ENCODE measurements at regions not wholly inside any gene's neighbourhood (a gene's known extent, or its start where the extent isn't known, plus 50 kb on each side); places are given as distances from the start of the nearest gene placed in this dataset.

DNA sequence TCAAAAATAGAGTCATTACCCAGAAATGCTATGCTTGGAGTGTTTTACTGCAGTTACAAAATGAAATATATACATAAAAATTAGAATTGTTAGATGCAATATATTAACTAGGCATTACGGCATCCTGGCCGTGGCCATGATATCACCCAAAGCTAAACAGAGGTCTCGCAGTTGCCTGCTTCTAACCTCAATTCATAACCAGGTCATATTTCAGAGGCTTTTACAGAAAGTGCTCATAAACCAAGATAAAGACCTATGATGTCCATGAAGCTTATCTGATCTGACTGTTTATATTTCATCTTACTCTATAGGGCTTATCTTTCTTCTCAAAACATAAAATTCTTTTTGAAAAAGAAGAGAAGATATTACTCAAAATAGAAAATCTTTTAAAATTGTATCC, 664.5 kb upstream of the SALL1 start:
- Histone ChIP-seq H3K4me1 (ENCODE audit: insufficient read depth, low read length) (no peaks in the 10 kb centered on the region), H3K9me3 (ENCODE audit: low read depth, low read length) (no peaks in the 10 kb centered on the region), H4K20me1 (ENCODE audit: insufficient read depth, low read length) (no peaks in the 10 kb centered on the region), H3K79me2 (ENCODE audit: insufficient read depth, low read length) (no peaks in the 10 kb centered on the region), H2AFZ (ENCODE audit: low read length) (no peak overlapping the region), H3K36me3 (ENCODE audit: insufficient read depth, low read length) (no peaks in the 10 kb centered on the region), H3K4me3 (ENCODE audit: insufficient read depth, low read length) (no peak overlapping the region), H3K27ac (ENCODE audit: low read depth, low read length) (no peak overlapping the region), H3K4me2 (ENCODE audit: insufficient read depth, low read length) (no peak overlapping the region), H3K27me3 (ENCODE audit: insufficient read depth, low read length) (no peaks in the 10 kb centered on the region)
- no peak for DNase-seq (ENCODE audit: insufficient read length, low spot score, missing footprints)
- TF ChIP-seq, protein P1, sequence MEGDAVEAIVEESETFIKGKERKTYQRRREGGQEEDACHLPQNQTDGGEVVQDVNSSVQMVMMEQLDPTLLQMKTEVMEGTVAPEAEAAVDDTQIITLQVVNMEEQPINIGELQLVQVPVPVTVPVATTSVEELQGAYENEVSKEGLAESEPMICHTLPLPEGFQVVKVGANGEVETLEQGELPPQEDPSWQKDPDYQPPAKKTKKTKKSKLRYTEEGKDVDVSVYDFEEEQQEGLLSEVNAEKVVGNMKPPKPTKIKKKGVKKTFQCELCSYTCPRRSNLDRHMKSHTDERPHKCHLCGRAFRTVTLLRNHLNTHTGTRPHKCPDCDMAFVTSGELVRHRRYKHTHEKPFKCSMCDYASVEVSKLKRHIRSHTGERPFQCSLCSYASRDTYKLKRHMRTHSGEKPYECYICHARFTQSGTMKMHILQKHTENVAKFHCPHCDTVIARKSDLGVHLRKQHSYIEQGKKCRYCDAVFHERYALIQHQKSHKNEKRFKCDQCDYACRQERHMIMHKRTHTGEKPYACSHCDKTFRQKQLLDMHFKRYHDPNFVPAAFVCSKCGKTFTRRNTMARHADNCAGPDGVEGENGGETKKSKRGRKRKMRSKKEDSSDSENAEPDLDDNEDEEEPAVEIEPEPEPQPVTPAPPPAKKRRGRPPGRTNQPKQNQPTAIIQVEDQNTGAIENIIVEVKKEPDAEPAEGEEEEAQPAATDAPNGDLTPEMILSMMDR (IDR thresholded peaks at IDR 0.05; ENCODE audit: extremely low read depth, low read depth, low read length) = no peak

DNA sequence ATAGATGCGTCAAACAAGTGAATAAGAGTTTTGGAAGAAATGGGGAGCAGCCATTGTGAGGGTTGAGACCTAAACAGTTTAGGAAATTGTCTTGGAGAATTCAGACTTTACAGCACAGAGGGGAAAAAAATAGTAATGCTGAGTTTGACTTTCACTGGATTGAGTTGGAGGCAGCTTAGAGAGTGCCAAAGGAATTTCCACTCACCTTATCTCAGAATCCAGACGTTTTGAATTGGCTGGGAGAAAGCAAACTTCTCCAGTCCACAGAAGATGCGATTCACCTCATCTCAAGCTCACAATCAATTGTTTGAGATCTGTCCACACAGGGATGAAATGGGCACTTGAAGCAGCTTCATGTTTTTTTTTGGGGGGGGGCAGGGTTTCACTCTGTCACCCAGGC, 663.5 kb upstream of the SALL1 start:
- H3K79me2 ChIP-seq (ENCODE audit: insufficient read depth, low read length) = no peaks in the 10 kb centered on the region
- no peak overlapping the region for H3K27ac ChIP-seq (ENCODE audit: low read depth, low read length)
- no peaks in the 10 kb centered on the region for H3K9me3 ChIP-seq (ENCODE audit: low read depth, low read length)
- no peaks in the 10 kb centered on the region for H3K4me1 ChIP-seq (ENCODE audit: insufficient read depth, low read length)
- TF ChIP-seq, protein P1 (IDR thresholded peaks at IDR 0.05; ENCODE audit: extremely low read depth, low read depth, low read length) = no peak
- no peak overlapping the region for H3K4me2 ChIP-seq (ENCODE audit: insufficient read depth, low read length)
- no peak overlapping the region for H3K4me3 ChIP-seq (ENCODE audit: insufficient read depth, low read length)
- no peak for DNase-seq (ENCODE audit: insufficient read length, low spot score, missing footprints)
- H3K36me3 ChIP-seq (ENCODE audit: insufficient read depth, low read length) = no peaks in the 10 kb centered on the region
- no peak overlapping the region for H2AFZ ChIP-seq (ENCODE audit: low read length)
- H4K20me1 ChIP-seq (ENCODE audit: insufficient read depth, low read length) = no peaks in the 10 kb centered on the region
- no peaks in the 10 kb centered on the region for H3K27me3 ChIP-seq (ENCODE audit: insufficient read depth, low read length)

DNA sequence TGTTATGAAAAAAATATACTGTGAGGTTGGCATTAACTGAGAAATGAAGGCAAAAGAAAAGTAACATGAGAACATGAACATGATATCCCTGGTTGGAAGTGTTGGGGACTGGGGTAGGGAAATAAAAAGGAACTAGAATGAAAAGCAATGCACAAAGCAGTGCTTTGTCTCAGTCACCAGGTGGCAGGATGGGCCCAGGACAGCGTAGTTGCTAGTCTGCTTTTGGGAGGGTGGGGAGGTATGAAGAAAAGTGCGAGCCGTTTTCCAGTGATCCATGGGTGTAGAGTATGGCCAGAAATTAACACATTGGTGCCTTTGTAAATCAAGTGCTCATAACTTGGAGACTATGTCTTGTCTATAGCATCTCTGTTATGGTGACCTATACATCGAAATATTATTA, 662.5 kb upstream of the SALL1 start:
- DNase-seq (ENCODE audit: insufficient read length, low spot score, missing footprints) = no peak
- no peaks in the 10 kb centered on the region for H3K27me3 ChIP-seq (ENCODE audit: insufficient read depth, low read length)
- no peaks in the 10 kb centered on the region for H3K4me1 ChIP-seq (ENCODE audit: insufficient read depth, low read length)
- no peak overlapping the region for H2AFZ ChIP-seq (ENCODE audit: low read length)
- no peak overlapping the region for H3K27ac ChIP-seq (ENCODE audit: low read depth, low read length)
- TF ChIP-seq, protein P1 (IDR thresholded peaks at IDR 0.05; ENCODE audit: extremely low read depth, low read depth, low read length) = no peak
- H4K20me1 ChIP-seq (ENCODE audit: insufficient read depth, low read length) = no peaks in the 10 kb centered on the region
- H3K4me2 ChIP-seq (ENCODE audit: insufficient read depth, low read length) = no peak overlapping the region
- no peaks in the 10 kb centered on the region for H3K79me2 ChIP-seq (ENCODE audit: insufficient read depth, low read length)
- no peak overlapping the region for H3K4me3 ChIP-seq (ENCODE audit: insufficient read depth, low read length)
- H3K9me3 ChIP-seq (ENCODE audit: low read depth, low read length) = no peaks in the 10 kb centered on the region
- H3K36me3 ChIP-seq (ENCODE audit: insufficient read depth, low read length) = no peaks in the 10 kb centered on the region

DNA sequence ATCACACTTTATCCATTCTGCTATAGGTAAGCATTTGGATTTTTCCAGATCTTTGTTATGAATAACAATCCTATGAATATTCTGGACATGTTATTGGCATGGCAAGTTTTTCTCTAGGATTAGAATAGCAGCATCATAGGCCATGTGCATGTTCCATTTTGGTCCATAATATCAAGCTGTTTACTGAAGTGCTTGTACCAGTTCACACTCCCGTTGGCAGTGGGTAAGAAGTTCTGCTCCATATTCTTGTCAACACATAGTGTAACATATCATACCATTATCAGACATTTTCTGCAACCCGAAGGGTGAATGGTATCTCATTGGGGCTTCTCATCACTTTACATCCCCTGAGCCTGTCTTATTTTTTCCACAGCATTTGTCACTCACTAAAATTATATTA, 661.9 kb upstream of the SALL1 start:
- Histone ChIP-seq H2AFZ (ENCODE audit: low read length) (no peak overlapping the region), H3K4me1 (ENCODE audit: insufficient read depth, low read length) (no peaks in the 10 kb centered on the region), H3K27ac (ENCODE audit: low read depth, low read length) (no peak overlapping the region), H3K4me3 (ENCODE audit: insufficient read depth, low read length) (no peak overlapping the region), H3K27me3 (ENCODE audit: insufficient read depth, low read length) (no peaks in the 10 kb centered on the region), H4K20me1 (ENCODE audit: insufficient read depth, low read length) (no peaks in the 10 kb centered on the region), H3K79me2 (ENCODE audit: insufficient read depth, low read length) (no peaks in the 10 kb centered on the region), H3K36me3 (ENCODE audit: insufficient read depth, low read length) (no peaks in the 10 kb centered on the region), H3K4me2 (ENCODE audit: insufficient read depth, low read length) (no peak overlapping the region), H3K9me3 (ENCODE audit: low read depth, low read length) (no peaks in the 10 kb centered on the region)
- no peak for DNase-seq (ENCODE audit: insufficient read length, low spot score, missing footprints)
- TF ChIP-seq, protein P1 (IDR thresholded peaks at IDR 0.05; ENCODE audit: extremely low read depth, low read depth, low read length) = no peak
